ENCODE measurements at regions not wholly inside any gene's neighbourhood (a gene's known extent, or its start where the extent isn't known, plus 50 kb on each side); places are given as distances from the start of the nearest gene placed in this dataset.
"Not testable (repeated sequence)": the region's sequence is repeated elsewhere in the genome, so short reads cannot be mapped to it uniquely, and the experiment has no call there.

- H3K4me3 ChIP-seq: no peak overlapping the region
- no peak overlapping the region for H3K27ac ChIP-seq
- H3K36me3 ChIP-seq (ENCODE audit: insufficient read depth, low read length): no peaks in the 10 kb centered on the region
- no peaks in the 10 kb centered on the region for H3K9me3 ChIP-seq (ENCODE audit: low read depth, low read length)
- TF ChIP-seq FOXP2 (optimal IDR thresholded peaks at IDR 0.05; ENCODE audit: control extremely low read depth, extremely low read length, insufficient read depth): no peak
- TF ChIP-seq POLR2AphosphoS5 (IDR thresholded peaks at IDR 0.05; ENCODE audit: borderline replicate concordance, low read depth, low read length): no peak
- no peak for TF ChIP-seq EZH2 (IDR thresholded peaks at IDR 0.05)
- no peak overlapping the region for H3K9ac ChIP-seq (ENCODE audit: insufficient read length)
- no peak for DNase-seq (ENCODE audit: low read depth, low spot score)
Measured at GRCh38 chr2:10196110-10196892, 73.8 kb downstream of the RRM2 start.

- no peak overlapping the region for H3K27ac ChIP-seq
- H3K4me3 ChIP-seq: no peak overlapping the region
- H3K9ac ChIP-seq (ENCODE audit: insufficient read length): no peak overlapping the region
- TF ChIP-seq POLR2AphosphoS5 (IDR thresholded peaks at IDR 0.05; ENCODE audit: borderline replicate concordance, low read depth, low read length): no peak
- no peak for TF ChIP-seq FOXP2 (optimal IDR thresholded peaks at IDR 0.05; ENCODE audit: control extremely low read depth, extremely low read length, insufficient read depth)
- H3K36me3 ChIP-seq (ENCODE audit: insufficient read depth, low read length): no peaks in the 10 kb centered on the region
- DNase-seq (ENCODE audit: low read depth, low spot score): no peak
- no peaks in the 10 kb centered on the region for H3K9me3 ChIP-seq (ENCODE audit: low read depth, low read length)
Measured at GRCh38 chr2:10196948-10197696, 74.6 kb downstream of the RRM2 start.

GRCh38 chr2:10197697-10198076, 75.1 kb downstream of the RRM2 start:
- TF ChIP-seq POLR2AphosphoS5 (IDR thresholded peaks at IDR 0.05; ENCODE audit: borderline replicate concordance, low read depth, low read length) (no peak), EZH2 (IDR thresholded peaks at IDR 0.05) (no peak)
- Histone ChIP-seq H3K36me3 (ENCODE audit: insufficient read depth, low read length) (no peaks in the 10 kb centered on the region), H3K4me3 (no peak overlapping the region), H3K9ac (ENCODE audit: insufficient read length) (no peak overlapping the region), H3K9me3 (ENCODE audit: low read depth, low read length) (no peaks in the 10 kb centered on the region), H3K27ac (no peak overlapping the region)
- no peak for DNase-seq (ENCODE audit: low read depth, low spot score)

GRCh38 chr2:10198482-10198881, 75.9 kb downstream of the RRM2 start:
- H3K9me3 ChIP-seq (ENCODE audit: low read depth, low read length); H3K36me3 ChIP-seq (ENCODE audit: insufficient read depth, low read length); H3K27ac ChIP-seq; H3K9ac ChIP-seq (ENCODE audit: insufficient read length); H3K4me3 ChIP-seq; DNase-seq (ENCODE audit: low read depth, low spot score): not testable (repeated sequence)

GRCh38 chr2:10201201-10201600, 78.7 kb downstream of the RRM2 start:
- H3K9me3 ChIP-seq (ENCODE audit: low read depth, low read length): no peaks in the 10 kb centered on the region
- DNase-seq (ENCODE audit: low read depth, low spot score): no peak
- H3K27ac ChIP-seq: no peak overlapping the region
- no peak overlapping the region for H3K4me3 ChIP-seq
- H3K36me3 ChIP-seq (ENCODE audit: insufficient read depth, low read length): no peaks in the 10 kb centered on the region
- H3K9ac ChIP-seq (ENCODE audit: insufficient read length): no peak overlapping the region
- TF ChIP-seq POLR2AphosphoS5 (IDR thresholded peaks at IDR 0.05; ENCODE audit: borderline replicate concordance, low read depth, low read length): no peak

- TF ChIP-seq EZH2 (IDR thresholded peaks at IDR 0.05) (no peak), POLR2AphosphoS5 (IDR thresholded peaks at IDR 0.05; ENCODE audit: borderline replicate concordance, low read depth, low read length) (no peak), FOXP2 (optimal IDR thresholded peaks at IDR 0.05; ENCODE audit: control extremely low read depth, extremely low read length, insufficient read depth) (no peak)
- no peaks in the 10 kb centered on the region for H3K36me3 ChIP-seq (ENCODE audit: insufficient read depth, low read length)
- H3K9ac ChIP-seq (ENCODE audit: insufficient read length): no peak overlapping the region
- no peak for DNase-seq (ENCODE audit: low read depth, low spot score)
- H3K4me3 ChIP-seq: no peak overlapping the region
- no peaks in the 10 kb centered on the region for H3K9me3 ChIP-seq (ENCODE audit: low read depth, low read length)
- H3K27ac ChIP-seq: no peak overlapping the region
Measured at GRCh38 chr2:10202131-10202665, 79.7 kb downstream of the RRM2 start.

- Histone ChIP-seq H3K9ac (ENCODE audit: insufficient read length) (no peak overlapping the region), H3K4me3 (no peak overlapping the region), H3K36me3 (ENCODE audit: insufficient read depth, low read length) (no peaks in the 10 kb centered on the region), H3K27ac (no peak overlapping the region), H3K9me3 (ENCODE audit: low read depth, low read length) (no peaks in the 10 kb centered on the region)
- DNase-seq (ENCODE audit: low read depth, low spot score): no peak
- no peak for TF ChIP-seq POLR2AphosphoS5 (IDR thresholded peaks at IDR 0.05; ENCODE audit: borderline replicate concordance, low read depth, low read length)
Measured at GRCh38 chr2:10204326-10205161, 82.0 kb downstream of the RRM2 start.

- Histone ChIP-seq H3K4me3 (no peak overlapping the region), H3K27ac (no peak overlapping the region), H3K9me3 (ENCODE audit: low read depth, low read length) (no peaks in the 10 kb centered on the region), H3K36me3 (ENCODE audit: insufficient read depth, low read length) (no peaks in the 10 kb centered on the region), H3K9ac (ENCODE audit: insufficient read length) (no peak overlapping the region)
- TF ChIP-seq POLR2AphosphoS5 (IDR thresholded peaks at IDR 0.05; ENCODE audit: borderline replicate concordance, low read depth, low read length): no peak
- no peak for TF ChIP-seq EZH2 (IDR thresholded peaks at IDR 0.05)
- no peak for TF ChIP-seq FOXP2 (optimal IDR thresholded peaks at IDR 0.05; ENCODE audit: control extremely low read depth, extremely low read length, insufficient read depth)
- no peak for DNase-seq (ENCODE audit: low read depth, low spot score)
Measured at GRCh38 chr2:10205162-10205475, 82.6 kb downstream of the RRM2 start.

Data from SK-N-MC (cell line).